IMR-90 (cell line): ENCODE measurements at regions not wholly inside any gene's neighbourhood (a gene's known extent, or its start where the extent isn't known, plus 50 kb on each side); places are given as distances from the start of the nearest gene placed in this dataset.

Source experiments
- ATAC-seq: fragments of 200-7000 bp; cut with Tn5 transposase; 2 replicates; pipeline ENCODE4 v1.9.1; 2020; ENCODE audit warnings: low read depth, mild to moderate bottlenecking, moderate library complexity
- BruUV-seq: library from RNA; stranded (reverse); fragments of 400-500 nt; replicated peaks from 2 replicates; lab custom pipeline; 2021; lab: Mats Ljungman, UMichigan
- CTCF ChIA-PET: fragments of 300-600 bp; formaldehyde crosslinking; extraction: SDS; loops from one replicate; lab custom pipeline; 2021; ENCODE audit warnings: antibody characterized with exemption; lab: Yijun Ruan, JAX
- POLR2A ChIA-PET: fragments of 300-600 bp; sonication (Branson Sonifier 250); formaldehyde crosslinking; loops from one replicate; lab custom pipeline; 2022; ENCODE audit warnings: antibody characterized with exemption; ENCODE audit not compliant: unreplicated experiment; lab: Charles Lee
- DNase-seq: peaks from one replicate; pipeline ENCODE4 v3.0.0; 2013
- H2AFZ ChIP-seq: replicated peaks from 2 replicates; pipeline ENCODE3; 2013; ENCODE audit warnings: low read length, mild to moderate bottlenecking; ENCODE audit not compliant: poor library complexity
- H2AK5ac ChIP-seq: 2 replicates; pipeline ENCODE4 v1.6.1; 2013; ENCODE audit warnings: low read depth, low read length, inconsistent platforms
- H2AK9ac ChIP-seq: replicated peaks from 2 replicates; pipeline ENCODE3; 2013; ENCODE audit warnings: mild to moderate bottlenecking, low read depth, low read length, moderate library complexity; ENCODE audit not compliant: poor library complexity
- H2BK120ac ChIP-seq: 2 replicates; pipeline ENCODE4 v1.6.1; 2013; ENCODE audit warnings: low read depth, low read length, inconsistent platforms
- H2BK15ac ChIP-seq: 3 replicates; pipeline ENCODE4 v1.6.1; 2013; ENCODE audit warnings: low read depth, low read length, inconsistent platforms
- H2BK20ac ChIP-seq: 2 replicates; pipeline ENCODE4 v1.6.1; 2013; ENCODE audit warnings: low read depth, mild to moderate bottlenecking, inconsistent platforms, low read length, moderate library complexity
- H2BK5ac ChIP-seq: 2 replicates; pipeline ENCODE4 v1.6.1; 2013; ENCODE audit warnings: mild to moderate bottlenecking, low read depth, low read length, inconsistent platforms; ENCODE audit not compliant: poor library complexity, severe bottlenecking
- H3K14ac ChIP-seq: replicated peaks from 2 replicates; pipeline ENCODE4 v1.6.1; 2013; ENCODE audit warnings: low read depth, low read length, inconsistent platforms
- H3K18ac ChIP-seq: 2 replicates; pipeline ENCODE4 v1.6.1; 2013; ENCODE audit warnings: low read depth, low read length, control low read depth
- H3K23ac ChIP-seq: 2 replicates; pipeline ENCODE4 v1.6.1; 2013; ENCODE audit warnings: low read depth, low read length, inconsistent platforms
- H3K27ac ChIP-seq: 2 replicates; pipeline ENCODE4 v1.5.1; 2013; ENCODE audit warnings: mild to moderate bottlenecking, control low read depth, low read length; ENCODE audit not compliant: insufficient read depth
- H3K27me3 ChIP-seq: 2 replicates; pipeline ENCODE4 v1.6.1; 2013; ENCODE audit warnings: low read length; ENCODE audit not compliant: control insufficient read depth, insufficient read depth
- H3K36me3 ChIP-seq: 2 replicates; pipeline ENCODE4 v1.6.1; 2013; ENCODE audit warnings: low read length, mixed read lengths; ENCODE audit not compliant: control insufficient read depth, insufficient read depth
- H3K4ac ChIP-seq: 2 replicates; pipeline ENCODE4 v1.6.1; 2013; ENCODE audit warnings: low read depth, low read length, inconsistent platforms
- H3K4me1 ChIP-seq: 2 replicates; pipeline ENCODE4 v1.6.1; 2013; ENCODE audit warnings: low read length, mixed read lengths; ENCODE audit not compliant: control insufficient read depth, insufficient read depth
- H3K4me2 ChIP-seq: 2 replicates; pipeline ENCODE4 v1.6.1; 2013; ENCODE audit warnings: low read depth, mild to moderate bottlenecking, control low read depth, low read length, moderate library complexity
- H3K4me3 ChIP-seq: 2 replicates; pipeline ENCODE4 v1.5.1; 2013; ENCODE audit warnings: low read depth, mild to moderate bottlenecking, control low read depth, low read length, moderate library complexity; ENCODE audit not compliant: insufficient read depth
- H3K56ac ChIP-seq: 2 replicates; pipeline ENCODE4 v1.6.1; 2013; ENCODE audit warnings: low read length, inconsistent platforms; ENCODE audit not compliant: insufficient read depth; ENCODE audit errors: extremely low read depth
- H3K79me1 ChIP-seq, 2 experiments: 2 replicates each; pipeline ENCODE4 v1.6.1; 2013; ENCODE audit warnings: low read length in 2 of 2, inconsistent platforms in 1 of 2, low read depth in 1 of 2
- H3K9ac ChIP-seq: 2 replicates; pipeline ENCODE4 v1.6.1; 2013; ENCODE audit warnings: low read depth, low read length, control low read depth
- H3K9me1 ChIP-seq: 2 replicates; pipeline ENCODE4 v1.6.1; 2013; ENCODE audit warnings: low read length, inconsistent platforms; ENCODE audit not compliant: insufficient read depth
- H3K9me3 ChIP-seq: 2 replicates; pipeline ENCODE4 v1.6.1; 2013; ENCODE audit warnings: low read length; ENCODE audit not compliant: control insufficient read depth, insufficient read depth
- H4K20me1 ChIP-seq: 2 replicates; pipeline ENCODE4 v1.6.1; 2013; ENCODE audit warnings: low read length, inconsistent platforms; ENCODE audit not compliant: insufficient read depth
- H4K5ac ChIP-seq: 2 replicates; pipeline ENCODE4 v1.6.1; 2013; ENCODE audit warnings: mild to moderate bottlenecking, low read depth, low read length, control low read depth
- H4K8ac ChIP-seq, 2 experiments: 2 replicates each; pipeline ENCODE4 v1.6.1; 2013; ENCODE audit warnings: low read depth in 2 of 2, low read length in 2 of 2, control low read depth in 1 of 2, inconsistent platforms in 1 of 2
- H4K91ac ChIP-seq: 2 replicates; pipeline ENCODE4 v1.6.1; 2013; ENCODE audit warnings: low read depth, low read length, inconsistent platforms; ENCODE audit not compliant: insufficient read depth
- CEBPB ChIP-seq: IDR thresholded peaks from 2 replicates; pipeline ENCODE4 v1.6.1; 2012; ENCODE audit warnings: low read depth, low read length, improper control_type of control experiment
- WGBS, 2 experiments: methylation state at CpG; one replicate each; pipeline versions ENCODE4 v1.1.5 to v1.1.7; 2013; ENCODE audit warnings: missing lambda C conversion rate in 2 of 2; ENCODE audit not compliant: insufficient read length in 1 of 2; ENCODE audit errors: extremely low coverage in 2 of 2; 5-methylcytosine and 5-hydroxymethylcytosine counted together
- dilution Hi-C: fragments of 300-500 bp; cut with HindIII; formaldehyde crosslinking; loops from one replicate; pipeline ENCODE4 v1.14.3; 2018; ENCODE audit warnings: low sequenced_read_pairs; ENCODE audit not compliant: unreplicated experiment
- in situ Hi-C: fragments of 300-500 bp; cut with MboI; formaldehyde crosslinking; loops from 3 replicates; pipeline ENCODE4 v1.14.3; 2019; ENCODE audit warnings: low sequenced_read_pairs, inconsistent platforms, mixed read lengths
- intact Hi-C: fragments of 100-400 bp; cut with micrococcal nuclease; formaldehyde crosslinking; loops from 2 replicates; pipeline ENCODE4 v1.10.0; 2022
- TF ChIP-seq, protein P1 (sequence below): conservative IDR thresholded peaks from 2 replicates; pipeline ENCODE4 v1.5.1; 2012; ENCODE audit warnings: mild to moderate bottlenecking, low read depth, low read length, improper control_type of control experiment

DNA sequence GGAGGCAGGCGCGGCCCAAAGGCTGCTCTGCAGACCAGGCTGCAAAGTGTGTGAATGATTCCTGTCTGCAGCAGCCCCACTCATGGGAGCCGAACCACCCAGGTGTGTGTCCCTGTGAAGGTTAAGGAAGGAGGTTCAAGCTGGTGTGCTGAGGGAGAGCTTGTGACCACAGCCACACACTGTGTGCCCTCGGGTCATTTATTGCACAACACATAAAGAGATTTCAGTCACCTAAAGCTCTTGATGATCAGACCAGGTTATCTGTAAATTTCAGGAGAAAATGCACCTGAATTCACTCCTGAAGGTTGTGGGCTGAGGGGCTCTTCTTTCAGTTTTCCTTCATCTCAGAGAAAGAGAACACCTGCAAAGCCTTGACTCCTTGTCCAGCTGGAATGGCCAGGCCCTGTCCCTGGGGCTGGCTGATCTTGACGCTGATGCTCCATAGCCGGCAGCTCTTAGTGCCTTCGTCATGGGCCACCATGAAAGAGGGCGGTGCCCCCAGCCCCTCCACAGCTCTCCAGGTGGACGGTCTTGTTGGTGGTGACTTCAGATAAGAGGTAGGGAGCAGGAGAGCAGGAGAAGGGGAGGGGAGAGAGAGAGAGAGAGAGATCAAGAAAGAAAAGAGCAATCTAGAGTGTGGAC lies 110.8 kb upstream of the C1QTNF9B start:
- H3K18ac ChIP-seq = no peak overlapping the region
- in situ Hi-C loops = no loop called here

More for the DNA sequence above, 110.8 kb upstream of the C1QTNF9B start:
- peaks cover 9% of the 10 kb centered on the region for H3K9me1 ChIP-seq
- no peaks in the 10 kb centered on the region for H4K20me1 ChIP-seq
- H3K4ac ChIP-seq = no peak overlapping the region
- H4K91ac ChIP-seq = no peak overlapping the region
- no TSS peak for BruUV-seq
- H3K23ac ChIP-seq = no peak overlapping the region
- no peak overlapping the region for H4K8ac ChIP-seq
- H2BK5ac ChIP-seq = no peak overlapping the region
- no peak overlapping the region for H2AK5ac ChIP-seq
- ChIA-PET CTCF (interaction anchor here (0.6 to 1.1 kb wide), 2 partner anchors 210 to 220 kb away, joined by 3 to 4 read pairs; no protein-coding TSS in a partner anchor), POLR2A (no interaction called here)
- H3K27me3 ChIP-seq = no peaks in the 10 kb centered on the region; the same call in 1 of the 2 replicates
- intact Hi-C loops = loop anchor here (5.0 kb wide), 1 partner anchor 81 kb away; no protein-coding TSS in a partner anchor
- H3K27ac ChIP-seq = no peak overlapping the region
- no peak for DNase-seq
- H2BK120ac ChIP-seq = no peak overlapping the region
- no peak overlapping the region for H2BK15ac ChIP-seq
- no peak overlapping the region for H4K5ac ChIP-seq
- no peaks in the 10 kb centered on the region for H3K9me3 ChIP-seq
- H3K36me3 ChIP-seq = no peaks in the 10 kb centered on the region
- dilution Hi-C loops = no loop called here
- H3K14ac ChIP-seq = peak overlapping the region; percentile 62; the same call in 1 of the 2 replicates
- no peak overlapping the region for H3K4me3 ChIP-seq
- H3K79me1 ChIP-seq = no peaks in the 10 kb centered on the region
- H2AFZ ChIP-seq = peak overlapping the region; percentile 36
- no peak overlapping the region for H3K9ac ChIP-seq
- H3K56ac ChIP-seq = no peak overlapping the region
- H2BK20ac ChIP-seq = peak overlapping the region; percentile 47
- ATAC-seq = no peak
- no peak overlapping the region for H2AK9ac ChIP-seq
- TF ChIP-seq, protein P1, sequence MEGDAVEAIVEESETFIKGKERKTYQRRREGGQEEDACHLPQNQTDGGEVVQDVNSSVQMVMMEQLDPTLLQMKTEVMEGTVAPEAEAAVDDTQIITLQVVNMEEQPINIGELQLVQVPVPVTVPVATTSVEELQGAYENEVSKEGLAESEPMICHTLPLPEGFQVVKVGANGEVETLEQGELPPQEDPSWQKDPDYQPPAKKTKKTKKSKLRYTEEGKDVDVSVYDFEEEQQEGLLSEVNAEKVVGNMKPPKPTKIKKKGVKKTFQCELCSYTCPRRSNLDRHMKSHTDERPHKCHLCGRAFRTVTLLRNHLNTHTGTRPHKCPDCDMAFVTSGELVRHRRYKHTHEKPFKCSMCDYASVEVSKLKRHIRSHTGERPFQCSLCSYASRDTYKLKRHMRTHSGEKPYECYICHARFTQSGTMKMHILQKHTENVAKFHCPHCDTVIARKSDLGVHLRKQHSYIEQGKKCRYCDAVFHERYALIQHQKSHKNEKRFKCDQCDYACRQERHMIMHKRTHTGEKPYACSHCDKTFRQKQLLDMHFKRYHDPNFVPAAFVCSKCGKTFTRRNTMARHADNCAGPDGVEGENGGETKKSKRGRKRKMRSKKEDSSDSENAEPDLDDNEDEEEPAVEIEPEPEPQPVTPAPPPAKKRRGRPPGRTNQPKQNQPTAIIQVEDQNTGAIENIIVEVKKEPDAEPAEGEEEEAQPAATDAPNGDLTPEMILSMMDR = no peak
- TF ChIP-seq CEBPB = peak; percentile 74
- H3K4me2 ChIP-seq = no peak overlapping the region
- WGBS, 2 experiments = 100% methylated on average over 2 of the region's 9 CpGs; no CpG with 5 or more reads in 1 of the 2 experiments
- peaks cover 12% of the 10 kb centered on the region for H3K4me1 ChIP-seq
